Endothelial cell of umbilical vein (primary cell): ENCODE measurements at regions not wholly inside any gene's neighbourhood (a gene's known extent, or its start where the extent isn't known, plus 50 kb on each side); places are given as distances from the start of the nearest gene placed in this dataset.

Experiments used
- BruUV-seq: library from RNA; stranded (reverse); fragments of 400-500 nt; replicated peaks from 2 replicates; lab custom pipeline; 2021; lab: Mats Ljungman, UMichigan
- CTCF ChIA-PET: fragments of 300-600, 350-600 bp; sonication (Branson Sonifier 250); formaldehyde crosslinking; loops from one replicate; lab custom pipeline; 2021; ENCODE audit warnings: antibody characterized with exemption, inconsistent platforms; lab: Charles Lee
- POLR2A ChIA-PET: fragments of 300-600, 350-600 bp; sonication (Branson Sonifier 250); formaldehyde crosslinking; loops from one replicate; lab custom pipeline; 2021; ENCODE audit warnings: antibody characterized with exemption, inconsistent platforms; lab: Charles Lee
- DNase-seq: peaks from one replicate; pipeline ENCODE4 v3.0.0-alpha.2; 2011; ENCODE audit warnings: low read depth, low spot score
- FAIRE-seq: peaks from 2 replicates; lab custom pipeline; 2011; peaks lifted over from hg19 to GRCh38; lab: Jason Lieb, UNC
- H2AFZ ChIP-seq: 2 replicates; pipeline ENCODE4 v1.6.0; 2012; ENCODE audit warnings: low read depth, low read length, control low read depth, inconsistent platforms
- H3K27ac ChIP-seq: 2 replicates; pipeline ENCODE4 v1.5.1; 2011; ENCODE audit warnings: low read depth, mild to moderate bottlenecking, control low read depth, low read length, moderate library complexity; ENCODE audit not compliant: insufficient read depth
- H3K27me3 ChIP-seq, 2 experiments: 2 replicates each; pipeline versions ENCODE4 v1.6.0 to v1.6.1; 2011; ENCODE audit warnings: low read length in 2 of 2, mixed read lengths in 1 of 2; ENCODE audit not compliant: control insufficient read depth in 2 of 2, insufficient read depth in 2 of 2
- H3K36me3 ChIP-seq, 2 experiments: 2 replicates in 1 of 2; 3 replicates in 1 of 2; pipeline ENCODE4 v1.5.1; 2011; ENCODE audit warnings: low read length in 2 of 2, mild to moderate bottlenecking in 1 of 2, moderate library complexity in 1 of 2; ENCODE audit not compliant: control insufficient read depth in 2 of 2, insufficient read depth in 2 of 2; ENCODE audit errors: extremely low read depth in 1 of 2
- H3K4me1 ChIP-seq: 3 replicates; pipeline ENCODE4 v1.5.1; 2011; ENCODE audit warnings: mild to moderate bottlenecking, low read length; ENCODE audit not compliant: control insufficient read depth, insufficient read depth; ENCODE audit errors: extremely low read depth
- H3K4me2 ChIP-seq: 2 replicates; pipeline ENCODE4 v1.6.1; 2011; ENCODE audit warnings: low read length, control low read depth, mixed read lengths; ENCODE audit not compliant: insufficient read depth
- H3K4me3 ChIP-seq, 3 experiments: fragments of 200-600 bp in 1 of 3; sonication (generic), shearing (Covaris generic) in 1 of 3; replicated peaks in 1 of 3; 2 replicates each; pipeline ENCODE4 v1.5.1; 2011 to 2016; ENCODE audit warnings: control low read depth in 3 of 3, low read length in 3 of 3, mild to moderate bottlenecking in 2 of 3, inconsistent platforms in 1 of 3, low read depth in 1 of 3, moderate library complexity in 1 of 3; ENCODE audit not compliant: insufficient read depth in 1 of 3
- H3K79me2 ChIP-seq: 2 replicates; pipeline ENCODE4 v1.6.0; 2012; ENCODE audit warnings: low read length, inconsistent platforms; ENCODE audit not compliant: control insufficient read depth, insufficient read depth
- H3K9ac ChIP-seq: replicated peaks from 2 replicates; pipeline ENCODE3; 2011; ENCODE audit warnings: low read length, control low read depth; ENCODE audit not compliant: insufficient read depth; ENCODE audit errors: extremely low read depth
- H3K9me1 ChIP-seq: replicated peaks from 3 replicates; pipeline ENCODE4 v1.6.0; 2011; ENCODE audit warnings: mild to moderate bottlenecking, low read length; ENCODE audit not compliant: control insufficient read depth, insufficient read depth; ENCODE audit errors: extremely low read depth
- H3K9me3 ChIP-seq: replicated peaks from 2 replicates; pipeline ENCODE4 v1.5.1; 2012; ENCODE audit warnings: low read length, inconsistent platforms; ENCODE audit not compliant: control insufficient read depth, insufficient read depth
- H4K20me1 ChIP-seq: replicated peaks from 2 replicates; pipeline ENCODE3; 2011; ENCODE audit warnings: mild to moderate bottlenecking, low read length; ENCODE audit not compliant: control insufficient read depth, insufficient read depth; ENCODE audit errors: extremely low read depth
- CTCF ChIP-seq, 2 donors: IDR thresholded peaks; 1 replicate in 1 of 2; 2 replicates in 1 of 2; pipeline ENCODE4 v1.5.1; 2011; ENCODE audit warnings: low read length in 2 of 2, mild to moderate bottlenecking in 2 of 2, moderate library complexity in 2 of 2, control low read depth in 1 of 2, inconsistent platforms in 1 of 2, low read depth in 1 of 2; ENCODE audit not compliant: insufficient read depth in 1 of 2; ENCODE audit errors: extremely low read depth in 1 of 2
- EZH2 ChIP-seq: IDR thresholded peaks from 2 replicates; pipeline ENCODE4 v1.6.1; 2012; ENCODE audit warnings: borderline replicate concordance, low read depth, mild to moderate bottlenecking, moderate library complexity, low read length, inconsistent platforms; ENCODE audit not compliant: severe bottlenecking
- FOS ChIP-seq: IDR thresholded peaks from 2 replicates; pipeline ENCODE4 v1.6.1; 2011; ENCODE audit warnings: mild to moderate bottlenecking, low read length, moderate library complexity, borderline replicate concordance; ENCODE audit not compliant: insufficient read depth
- GATA2 ChIP-seq: IDR thresholded peaks from 2 replicates; pipeline ENCODE4 v1.7.0; 2011; ENCODE audit warnings: low read depth, mild to moderate bottlenecking, moderate library complexity, mixed read lengths, low read length; ENCODE audit not compliant: insufficient read length, insufficient read depth
- JUN ChIP-seq: IDR thresholded peaks from 2 replicates; pipeline ENCODE4 v1.6.1; 2011; ENCODE audit warnings: borderline replicate concordance, low read depth; ENCODE audit not compliant: insufficient read length, insufficient read depth
- MYC ChIP-seq: IDR thresholded peaks from one replicate; pipeline ENCODE4 v1.6.1; 2011; ENCODE audit warnings: mild to moderate bottlenecking, low read depth, low read length
- POLR2A ChIP-seq: IDR thresholded peaks from 2 replicates; pipeline ENCODE4 v1.6.1; 2012; ENCODE audit warnings: low read depth, mild to moderate bottlenecking, control low read depth, low read length
- POLR2AphosphoS5 ChIP-seq: IDR thresholded peaks from 2 replicates; pipeline ENCODE4 v1.6.1; 2012; ENCODE audit warnings: low read depth, mild to moderate bottlenecking, control low read depth, low read length, moderate library complexity; ENCODE audit not compliant: insufficient read depth
- dilution Hi-C: fragments of 300-500 bp; cut with MboI; formaldehyde crosslinking; loops from one replicate; pipeline ENCODE4 v1.15.0; 2019; ENCODE audit warnings: low sequenced_read_pairs; ENCODE audit not compliant: extremely low pct_ligation_motif_present
- intact Hi-C: fragments of 100-400 bp; cut with micrococcal nuclease; formaldehyde crosslinking; loops from one replicate; pipeline ENCODE4 v1.10.0; 2022
- TF ChIP-seq, protein P1 (sequence below): IDR thresholded peaks from 2 replicates; pipeline ENCODE4 v1.6.1; 2011; ENCODE audit not compliant: insufficient read depth, insufficient read length

GRCh38 chr10:60654813-60655464 lies 123.3 kb upstream of the CDK1 start:
- dilution Hi-C loops (no loop called here), intact Hi-C loops (no loop called here)
- Histone ChIP-seq H3K27ac (no peak overlapping the region), H3K4me2 (no peak overlapping the region), H3K36me3 (no peaks in the 10 kb centered on the region), H2AFZ (no peak overlapping the region), H3K27me3 (peaks cover 0 to 2% of the 10 kb centered on the region in 2 experiments), H3K9ac (no peak overlapping the region), H3K4me1 (no peaks in the 10 kb centered on the region), H4K20me1 (no peaks in the 10 kb centered on the region), H3K9me1 (no peaks in the 10 kb centered on the region), H3K79me2 (no peaks in the 10 kb centered on the region), H3K4me3 (no peak overlapping the region), H3K9me3 (no peaks in the 10 kb centered on the region)
- DNase-seq (no peak), FAIRE-seq (no peak)
- ChIA-PET POLR2A (no interaction called here), CTCF (interaction anchor here (1.0 kb wide), 3 partner anchors 10 to 555 kb away, joined by 4 to 5 read pairs (median 5); no protein-coding TSS in a partner anchor)
- no peak for TF ChIP-seq POLR2AphosphoS5
- TF ChIP-seq POLR2A = no peak
- TF ChIP-seq MYC = no peak
- no peak for TF ChIP-seq JUN
- no peak for TF ChIP-seq EZH2
- no peak for TF ChIP-seq FOS
- TF ChIP-seq GATA2 = no peak
- TF ChIP-seq, protein P1, sequence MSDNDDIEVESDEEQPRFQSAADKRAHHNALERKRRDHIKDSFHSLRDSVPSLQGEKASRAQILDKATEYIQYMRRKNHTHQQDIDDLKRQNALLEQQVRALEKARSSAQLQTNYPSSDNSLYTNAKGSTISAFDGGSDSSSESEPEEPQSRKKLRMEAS = no peak
- no peak for TF ChIP-seq CTCF (IDR thresholded peaks at IDR 0.05; ENCODE audit: extremely low read depth in 1 of 2, insufficient read depth in 1 of 2, low read depth in 1 of 2, low read length in 2 of 2)
- BruUV-seq = no TSS peak
